HCEC 1CT (cell line): ENCODE measurements at regions not wholly inside any gene's neighbourhood (a gene's known extent, or its start where the extent isn't known, plus 50 kb on each side); places are given as distances from the start of the nearest gene placed in this dataset.

Experiments used
- DNase-seq: peaks from one replicate; pipeline ENCODE4 v3.0.0-alpha.2; 2017

- DNase-seq: no peak
Observed at GRCh38 chr4:162715401-162715800, 451.3 kb downstream of the NAF1 start.

DNA sequence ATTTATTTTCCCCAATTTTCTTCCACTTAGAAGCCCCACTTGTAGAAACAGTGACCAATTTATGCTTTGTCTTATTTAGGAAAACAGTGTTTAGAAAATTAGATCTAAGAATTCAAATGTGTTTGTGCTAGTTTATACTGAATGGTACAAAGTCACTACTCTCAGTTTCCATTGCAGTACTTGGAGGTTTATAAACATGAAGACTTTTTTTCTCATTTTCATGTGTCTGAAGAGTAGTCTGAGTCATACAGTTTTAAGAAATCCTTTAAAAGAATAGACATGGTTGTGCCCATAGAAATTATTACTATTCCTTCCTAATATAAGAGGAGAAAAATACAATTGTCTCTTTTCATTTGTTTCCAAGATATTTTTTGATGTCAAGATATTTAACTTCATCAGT, 458.7 kb downstream of the NAF1 start:
- DNase-seq: no peak

DNA sequence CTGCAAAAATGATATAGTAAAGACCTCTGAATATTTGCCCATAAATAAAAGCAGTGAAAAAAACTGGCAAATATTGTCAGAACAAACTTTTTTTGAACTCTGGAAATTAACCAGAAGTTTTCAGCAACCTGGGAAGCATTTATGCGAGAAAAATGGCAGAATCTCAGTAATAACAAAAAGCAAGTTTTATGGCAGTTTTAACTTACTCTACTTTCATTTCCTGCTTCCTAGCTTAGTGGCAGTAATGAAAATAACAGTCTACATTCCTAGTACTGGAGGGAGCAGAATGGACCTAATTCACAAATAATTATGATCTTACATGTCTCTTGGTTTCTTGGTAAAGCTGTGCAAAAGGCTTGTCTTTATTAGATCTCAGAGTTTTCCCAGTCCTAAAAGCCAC, 460.1 kb downstream of the NAF1 start:
- DNase-seq: no peak

- DNase-seq: no peak
Observed at GRCh38 chr4:162706051-162706450, 460.6 kb downstream of the NAF1 start.

GRCh38 chr4:162705130-162705803, 461.4 kb downstream of the NAF1 start:
- no peak for DNase-seq

- no peak for DNase-seq
Observed at GRCh38 chr4:162700815-162701361, 465.8 kb downstream of the NAF1 start.

GRCh38 chr4:162700358-162700757, 466.3 kb downstream of the NAF1 start:
- DNase-seq: no peak

- DNase-seq: no peak
Observed at GRCh38 chr4:162699629-162700028, 467.1 kb downstream of the NAF1 start.

DNA sequence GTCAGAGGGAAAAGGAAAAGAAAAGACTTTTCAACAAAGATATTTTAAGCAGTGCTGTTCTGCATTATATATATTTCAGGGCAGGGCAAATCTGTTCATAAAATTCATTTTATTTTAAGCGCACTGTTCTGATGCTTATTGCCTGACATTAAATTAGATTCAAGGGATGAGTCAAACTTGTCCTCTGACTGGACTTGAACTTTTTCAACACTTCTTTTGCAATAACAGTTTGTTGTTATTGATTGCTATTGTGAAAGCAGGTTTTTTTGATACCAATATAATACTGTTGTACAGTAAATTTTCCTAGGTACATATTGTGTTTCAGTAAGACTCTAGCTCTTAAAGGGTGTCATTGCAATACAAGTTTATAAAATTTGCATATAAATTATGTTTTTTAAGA, 481.3 kb downstream of the NAF1 start:
- no peak for DNase-seq

GRCh38 chr4:162684998-162685397, 481.7 kb downstream of the NAF1 start:
- DNase-seq: no peak

- DNase-seq: no peak
Observed at GRCh38 chr4:162684371-162684700, 482.4 kb downstream of the NAF1 start.

DNA sequence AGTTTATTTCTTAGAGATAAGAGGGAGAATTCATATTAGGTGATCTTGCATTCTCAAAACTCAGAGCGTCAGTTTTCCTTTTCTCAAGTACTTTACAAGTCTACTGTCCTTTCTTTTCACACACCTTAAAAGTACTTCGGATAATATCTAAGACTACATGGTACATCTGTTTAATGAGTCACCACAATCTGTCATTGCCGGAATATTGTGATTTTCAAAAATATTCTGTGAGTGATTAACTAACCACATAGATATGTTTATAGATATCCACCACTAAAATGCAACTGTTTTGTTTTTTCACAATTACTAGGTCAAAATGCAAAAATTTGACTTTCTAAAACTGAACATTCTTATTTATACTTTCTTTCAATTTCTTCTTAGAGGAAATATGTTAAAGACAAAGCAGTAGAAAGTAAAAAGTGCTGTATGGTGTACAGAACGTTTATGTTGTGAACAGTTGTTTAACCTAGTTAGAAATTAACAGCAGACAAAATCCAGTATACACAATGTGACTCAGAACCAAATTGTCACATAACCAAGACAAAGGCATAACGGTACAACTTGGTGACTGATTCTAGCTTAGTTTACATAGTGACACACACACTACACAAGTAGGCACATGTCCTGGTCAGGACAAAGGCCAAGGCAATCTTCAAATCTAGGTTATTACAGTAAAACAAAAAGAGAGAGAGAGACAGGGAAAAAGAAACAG, 482.9 kb downstream of the NAF1 start:
- DNase-seq: no peak

GRCh38 chr4:162682651-162683050, 484.0 kb downstream of the NAF1 start:
- DNase-seq: no peak

DNA sequence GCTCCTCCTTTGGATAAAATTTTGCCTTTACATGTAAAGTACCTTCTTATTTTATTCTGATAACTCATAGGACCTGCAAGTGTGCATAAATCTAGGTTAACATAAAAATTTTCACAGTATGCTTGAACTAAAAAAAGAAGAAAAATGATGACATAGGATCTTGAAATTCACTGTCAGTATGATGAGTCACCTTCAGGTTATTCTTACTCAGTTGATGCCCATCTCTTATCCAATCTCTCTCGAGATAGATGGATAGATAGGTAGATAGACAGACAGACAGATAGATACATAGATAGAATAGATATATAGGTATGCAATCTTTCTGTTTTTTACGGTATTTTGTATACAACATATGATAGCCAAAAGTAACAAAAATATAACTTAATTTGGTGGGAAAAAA, 485.5 kb downstream of the NAF1 start:
- no peak for DNase-seq

DNA sequence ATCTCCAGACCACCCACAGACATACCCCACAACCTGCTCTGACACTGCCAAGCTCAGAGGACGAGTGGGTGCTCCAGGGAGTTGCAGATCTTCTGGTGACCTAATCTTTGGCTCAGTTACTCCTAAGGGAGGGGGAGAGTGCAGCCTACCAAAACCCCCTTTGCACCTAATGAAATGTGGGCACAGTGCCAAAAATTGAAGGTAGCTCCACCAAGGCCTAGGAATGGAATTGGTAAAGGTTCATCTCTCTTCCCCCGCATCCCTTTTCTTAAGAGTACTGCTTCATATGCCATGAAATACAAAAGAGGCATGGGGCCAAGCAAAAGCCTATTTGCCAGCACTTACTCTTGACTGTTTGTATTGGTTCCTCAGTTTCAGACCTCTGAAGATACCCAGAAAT, 491.0 kb downstream of the NAF1 start:
- DNase-seq: no peak

GRCh38 chr4:162661913-162662312, 498.1 kb upstream of the FSTL5 start:
- no peak for DNase-seq

DNA sequence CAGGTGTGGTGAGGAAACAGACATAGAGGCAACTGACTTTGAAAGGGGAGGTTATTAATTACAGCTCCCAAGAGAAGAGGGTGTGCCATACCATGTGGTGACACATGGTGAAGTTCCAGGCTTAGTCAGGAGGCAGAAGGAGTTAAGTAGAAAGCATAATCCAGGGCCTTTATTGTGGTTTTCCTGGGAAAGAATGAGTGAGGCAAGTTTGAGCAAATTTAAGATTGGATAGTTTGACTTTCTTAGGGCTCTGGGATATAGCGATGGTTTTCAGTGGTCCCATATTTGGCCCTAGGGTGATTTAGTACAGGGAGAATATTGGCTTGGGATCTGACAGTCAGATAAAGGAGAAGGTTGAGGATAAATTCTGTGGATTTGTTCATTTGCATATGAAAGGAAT, 495.9 kb upstream of the FSTL5 start:
- DNase-seq: no peak

- no peak for DNase-seq
Observed at GRCh38 chr4:162657966-162658365, 494.2 kb upstream of the FSTL5 start.

GRCh38 chr4:162650166-162650565, 486.4 kb upstream of the FSTL5 start:
- no peak for DNase-seq

- no peak for DNase-seq
Observed at GRCh38 chr4:162645381-162645780, 481.6 kb upstream of the FSTL5 start.

DNA sequence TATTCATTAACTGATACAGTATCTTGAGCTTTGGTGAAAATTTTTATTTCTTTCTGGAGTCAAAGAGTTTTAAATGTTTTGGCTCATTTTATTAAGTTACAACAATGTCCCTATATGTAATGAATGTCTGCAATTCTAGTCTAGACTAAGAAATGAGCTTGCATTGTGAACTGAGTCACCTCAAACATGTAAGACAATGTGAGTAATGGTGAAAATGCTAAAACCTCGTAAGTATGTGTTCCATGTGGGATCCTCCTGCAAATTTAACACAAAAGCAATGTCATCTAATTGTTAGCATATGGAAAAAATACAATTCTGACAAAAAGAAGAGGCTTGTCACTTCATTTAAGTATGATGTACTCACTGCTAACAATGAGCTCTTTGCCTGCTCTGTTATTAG, 480.5 kb upstream of the FSTL5 start:
- DNase-seq: no peak

DNA sequence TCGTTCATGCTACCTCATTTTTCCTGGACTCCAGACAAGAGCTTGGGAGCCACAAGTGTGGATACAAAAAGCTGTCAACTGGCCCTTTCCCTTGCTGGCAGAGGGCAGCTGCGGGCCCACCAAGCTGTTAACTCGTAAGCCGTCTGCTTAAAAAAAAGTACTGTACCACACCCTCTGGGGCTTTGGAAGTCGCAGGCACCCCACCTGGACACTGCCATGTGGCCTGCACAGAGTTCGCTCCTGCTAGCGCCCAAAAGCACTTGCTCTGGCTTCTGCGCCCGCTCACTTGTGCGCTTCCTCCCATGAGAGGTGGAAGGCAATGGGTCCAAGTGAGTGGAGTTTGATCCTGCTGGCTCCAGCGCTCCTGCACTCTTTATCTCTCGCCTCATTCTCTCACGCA, 476.4 kb upstream of the FSTL5 start:
- no peak for DNase-seq

GRCh38 chr4:162634390-162634789, 470.6 kb upstream of the FSTL5 start:
- no peak for DNase-seq

- no peak for DNase-seq
Observed at GRCh38 chr4:162622664-162623063, 458.9 kb upstream of the FSTL5 start.

GRCh38 chr4:162610116-162610515, 446.3 kb upstream of the FSTL5 start:
- DNase-seq: no peak
